Retinal pigment epithelial cell (primary cell): ENCODE measurements at regions not wholly inside any gene's neighbourhood (a gene's known extent, or its start where the extent isn't known, plus 50 kb on each side); places are given as distances from the start of the nearest gene placed in this dataset.
"Not testable (repeated sequence)": the region's sequence is repeated elsewhere in the genome, so short reads cannot be mapped to it uniquely, and the experiment has no call there.

Experiments used
- DNase-seq: peaks from one replicate; pipeline ENCODE4 v3.0.0-alpha.2; 2010; ENCODE audit warnings: low read depth
- H3K4me3 ChIP-seq: 2 replicates; pipeline ENCODE4 v1.5.1; 2011; ENCODE audit warnings: mild to moderate bottlenecking, low read length, control low read depth, moderate library complexity
- TF ChIP-seq, protein P1 (sequence below): conservative IDR thresholded peaks from 2 replicates; pipeline ENCODE4 v1.5.1; 2011; ENCODE audit warnings: low read depth, low read length, control low read depth, inconsistent platforms

DNA sequence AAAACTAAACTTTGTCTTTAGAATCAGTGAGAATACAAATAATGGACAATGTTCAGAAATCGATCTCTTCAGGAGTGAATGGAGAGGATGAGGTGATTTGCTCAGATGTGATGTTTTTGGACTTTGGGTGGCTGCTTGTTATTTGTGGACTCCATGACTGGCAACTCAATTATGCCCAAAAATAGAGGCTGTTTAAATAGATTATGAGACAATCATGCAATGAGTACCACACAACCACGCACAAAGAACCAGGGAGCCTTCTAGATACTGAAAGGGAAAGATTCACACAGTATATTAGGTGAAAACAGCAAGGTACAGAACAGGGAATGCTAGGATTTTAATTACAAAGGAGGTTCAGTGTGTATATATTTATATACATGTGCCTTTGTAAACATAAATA lies 141.3 kb upstream of the ANK3 start:
- no peak for DNase-seq
- TF ChIP-seq, protein P1, sequence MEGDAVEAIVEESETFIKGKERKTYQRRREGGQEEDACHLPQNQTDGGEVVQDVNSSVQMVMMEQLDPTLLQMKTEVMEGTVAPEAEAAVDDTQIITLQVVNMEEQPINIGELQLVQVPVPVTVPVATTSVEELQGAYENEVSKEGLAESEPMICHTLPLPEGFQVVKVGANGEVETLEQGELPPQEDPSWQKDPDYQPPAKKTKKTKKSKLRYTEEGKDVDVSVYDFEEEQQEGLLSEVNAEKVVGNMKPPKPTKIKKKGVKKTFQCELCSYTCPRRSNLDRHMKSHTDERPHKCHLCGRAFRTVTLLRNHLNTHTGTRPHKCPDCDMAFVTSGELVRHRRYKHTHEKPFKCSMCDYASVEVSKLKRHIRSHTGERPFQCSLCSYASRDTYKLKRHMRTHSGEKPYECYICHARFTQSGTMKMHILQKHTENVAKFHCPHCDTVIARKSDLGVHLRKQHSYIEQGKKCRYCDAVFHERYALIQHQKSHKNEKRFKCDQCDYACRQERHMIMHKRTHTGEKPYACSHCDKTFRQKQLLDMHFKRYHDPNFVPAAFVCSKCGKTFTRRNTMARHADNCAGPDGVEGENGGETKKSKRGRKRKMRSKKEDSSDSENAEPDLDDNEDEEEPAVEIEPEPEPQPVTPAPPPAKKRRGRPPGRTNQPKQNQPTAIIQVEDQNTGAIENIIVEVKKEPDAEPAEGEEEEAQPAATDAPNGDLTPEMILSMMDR = no peak
- H3K4me3 ChIP-seq = no peak overlapping the region

- DNase-seq = no peak
- TF ChIP-seq, protein P1 = no peak
- no peak overlapping the region for H3K4me3 ChIP-seq
These were observed 138.0 kb upstream of the ANK3 start for GRCh38 chr10:60527676-60528075.

GRCh38 chr10:60525716-60526585 lies 136.3 kb upstream of the ANK3 start:
- TF ChIP-seq, protein P1 = no peak
- peak; percentile 83 for DNase-seq
- no peak overlapping the region for H3K4me3 ChIP-seq

GRCh38 chr10:60524541-60524940 lies 134.9 kb upstream of the ANK3 start:
- TF ChIP-seq, protein P1 = no peak
- DNase-seq = no peak
- H3K4me3 ChIP-seq = no peak overlapping the region

- not testable (repeated sequence) for DNase-seq, H3K4me3 ChIP-seq
These were observed 133.7 kb upstream of the ANK3 start for GRCh38 chr10:60523371-60523770.

DNA sequence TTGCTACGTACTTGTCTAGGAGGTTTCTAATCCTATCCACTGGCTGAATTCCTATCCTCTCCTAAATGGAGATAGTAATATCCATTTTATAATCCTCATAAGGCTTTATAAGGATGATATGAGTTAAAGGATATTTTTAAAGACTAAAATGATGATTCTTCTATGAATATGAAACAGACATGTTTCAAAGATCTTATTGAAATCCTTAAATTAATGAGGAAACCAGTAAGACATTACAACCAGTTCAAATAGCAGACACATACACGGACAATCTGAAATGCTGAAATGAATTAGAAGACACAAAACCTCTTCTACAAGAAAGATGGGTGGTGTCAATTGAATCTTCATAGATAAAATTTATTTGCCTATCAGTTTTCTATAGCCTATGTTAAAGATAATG lies 132.9 kb upstream of the ANK3 start:
- no peak overlapping the region for H3K4me3 ChIP-seq
- TF ChIP-seq, protein P1 = no peak
- DNase-seq = no peak

DNA sequence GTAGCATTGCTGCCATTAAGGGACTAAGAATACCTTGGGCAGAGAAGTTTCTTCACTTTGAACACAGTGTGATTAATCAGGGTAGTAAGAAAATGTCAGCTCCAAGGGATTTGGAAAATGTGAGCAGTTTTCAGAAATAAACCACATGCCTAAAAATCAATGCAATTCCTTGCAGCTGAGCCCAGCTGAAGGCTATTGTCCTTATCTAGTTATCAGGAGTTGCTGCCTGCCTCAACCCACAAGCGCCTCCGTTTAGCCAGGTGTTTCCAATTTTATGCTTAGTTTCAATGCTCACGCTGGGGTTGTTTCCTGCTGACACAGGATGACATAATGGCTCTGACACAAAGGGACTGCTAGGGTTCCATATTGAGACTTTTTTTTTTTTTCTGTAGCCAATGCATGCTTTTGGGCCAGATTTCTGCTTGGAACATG lies 132.3 kb upstream of the ANK3 start:
- TF ChIP-seq, protein P1 = no peak
- DNase-seq = no peak
- no peak overlapping the region for H3K4me3 ChIP-seq

GRCh38 chr10:60518745-60519144 lies 129.1 kb upstream of the ANK3 start:
- no peak overlapping the region for H3K4me3 ChIP-seq
- TF ChIP-seq, protein P1 = no peak
- DNase-seq = no peak
